ENCODE measurements at regions not wholly inside any gene's neighbourhood (a gene's known extent, or its start where the extent isn't known, plus 50 kb on each side); places are given as distances from the start of the nearest gene placed in this dataset.

DNA sequence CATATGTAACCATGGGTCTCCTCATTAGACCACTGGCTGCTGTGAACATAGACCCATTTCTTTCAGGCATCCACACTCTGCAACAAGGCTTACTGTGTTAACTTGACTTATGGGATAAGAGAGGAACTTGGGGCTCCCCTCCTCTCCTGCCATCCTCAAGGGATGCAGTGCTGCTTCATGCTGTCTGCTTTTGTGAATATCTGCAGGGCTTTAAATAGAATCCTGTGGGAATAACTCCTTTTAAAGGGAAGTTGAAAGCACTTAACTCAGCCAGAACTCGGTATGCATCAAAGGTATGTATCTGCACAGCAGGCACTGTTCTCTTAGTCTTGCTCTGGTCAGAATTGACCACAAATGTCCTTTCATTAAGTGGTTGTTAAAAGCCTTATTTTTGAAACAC is 222.5 kb upstream of the KIRREL3 start:
- TF ChIP-seq, protein P1, sequence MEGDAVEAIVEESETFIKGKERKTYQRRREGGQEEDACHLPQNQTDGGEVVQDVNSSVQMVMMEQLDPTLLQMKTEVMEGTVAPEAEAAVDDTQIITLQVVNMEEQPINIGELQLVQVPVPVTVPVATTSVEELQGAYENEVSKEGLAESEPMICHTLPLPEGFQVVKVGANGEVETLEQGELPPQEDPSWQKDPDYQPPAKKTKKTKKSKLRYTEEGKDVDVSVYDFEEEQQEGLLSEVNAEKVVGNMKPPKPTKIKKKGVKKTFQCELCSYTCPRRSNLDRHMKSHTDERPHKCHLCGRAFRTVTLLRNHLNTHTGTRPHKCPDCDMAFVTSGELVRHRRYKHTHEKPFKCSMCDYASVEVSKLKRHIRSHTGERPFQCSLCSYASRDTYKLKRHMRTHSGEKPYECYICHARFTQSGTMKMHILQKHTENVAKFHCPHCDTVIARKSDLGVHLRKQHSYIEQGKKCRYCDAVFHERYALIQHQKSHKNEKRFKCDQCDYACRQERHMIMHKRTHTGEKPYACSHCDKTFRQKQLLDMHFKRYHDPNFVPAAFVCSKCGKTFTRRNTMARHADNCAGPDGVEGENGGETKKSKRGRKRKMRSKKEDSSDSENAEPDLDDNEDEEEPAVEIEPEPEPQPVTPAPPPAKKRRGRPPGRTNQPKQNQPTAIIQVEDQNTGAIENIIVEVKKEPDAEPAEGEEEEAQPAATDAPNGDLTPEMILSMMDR (IDR thresholded peaks at IDR 0.05; ENCODE audit: low read depth, low read length, poor library complexity, severe bottlenecking) = no peak
- no peak for TF ChIP-seq EZH2phosphoT487 (IDR thresholded peaks at IDR 0.05; ENCODE audit: borderline replicate concordance, low read length)

Data from DOHH2 (cell line).